Ecto neural progenitor cell (in vitro differentiated cells): ENCODE measurements at regions not wholly inside any gene's neighbourhood (a gene's known extent, or its start where the extent isn't known, plus 50 kb on each side); places are given as distances from the start of the nearest gene placed in this dataset.

Experiments
- DNase-seq: peaks from one replicate; pipeline ENCODE4 v3.0.0-alpha.2; 2018; ENCODE audit warnings: low spot score

DNA sequence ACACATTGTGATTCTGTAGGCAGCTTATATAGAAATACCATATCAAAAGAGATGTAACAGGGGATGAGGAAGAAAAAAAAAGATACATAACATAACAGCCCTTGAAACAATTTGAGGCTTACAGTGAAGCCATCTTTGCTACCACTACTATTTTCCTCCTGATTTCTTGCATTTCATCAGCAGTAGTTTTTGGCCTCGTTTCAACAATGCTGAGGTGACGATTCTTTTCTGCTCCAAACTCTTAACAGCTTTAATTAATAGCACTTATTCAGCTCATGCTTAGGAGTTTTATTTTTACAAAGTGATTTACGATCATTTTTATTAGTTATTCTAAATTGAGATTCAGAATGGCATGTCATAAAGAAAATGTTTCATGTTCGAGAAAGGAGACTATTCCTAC, 163.2 kb downstream of the DCK start:
- no peak for DNase-seq

DNA sequence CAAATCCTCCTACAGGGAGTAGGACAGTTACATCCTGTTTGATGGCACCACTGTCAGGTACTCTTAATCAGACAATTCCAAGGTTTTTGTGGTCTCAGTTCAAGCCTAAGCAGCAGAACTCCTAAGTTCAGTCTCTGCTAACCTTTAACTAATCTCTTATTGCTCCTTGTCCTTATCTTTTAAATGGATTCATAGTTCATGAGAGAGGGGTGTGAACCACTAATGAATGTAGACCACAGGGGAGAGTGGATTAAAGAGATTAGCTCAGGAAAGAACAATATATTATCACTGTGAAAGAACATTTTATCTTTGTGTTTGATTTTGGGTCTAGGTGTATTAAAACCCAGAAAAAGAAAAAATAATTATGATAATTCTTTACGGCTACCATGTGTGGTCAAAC, 168.9 kb downstream of the DCK start:
- no peak for DNase-seq

DNA sequence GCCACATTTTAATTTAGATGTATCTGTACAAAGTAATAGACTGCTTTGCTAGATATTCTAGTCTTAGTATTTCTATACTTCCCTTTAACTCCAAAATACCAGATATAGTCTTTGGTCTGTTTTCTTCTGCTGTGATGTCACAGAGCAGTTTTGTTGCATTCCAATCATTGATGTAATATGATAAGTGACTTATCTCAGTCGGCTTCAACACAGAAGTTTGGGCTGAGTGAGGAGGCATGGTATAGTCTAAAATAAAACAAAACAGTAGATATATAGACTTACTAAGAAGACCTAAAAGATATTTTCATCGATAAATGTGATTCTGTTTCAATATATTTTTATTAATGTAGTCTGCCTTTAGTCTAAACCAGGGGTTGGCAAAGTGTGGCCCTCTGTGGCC, 169.9 kb downstream of the DCK start:
- no peak for DNase-seq

- DNase-seq = no peak
Measured at GRCh38 chr4:71167083-71167482, 171.7 kb upstream of the SLC4A4 start.

DNA sequence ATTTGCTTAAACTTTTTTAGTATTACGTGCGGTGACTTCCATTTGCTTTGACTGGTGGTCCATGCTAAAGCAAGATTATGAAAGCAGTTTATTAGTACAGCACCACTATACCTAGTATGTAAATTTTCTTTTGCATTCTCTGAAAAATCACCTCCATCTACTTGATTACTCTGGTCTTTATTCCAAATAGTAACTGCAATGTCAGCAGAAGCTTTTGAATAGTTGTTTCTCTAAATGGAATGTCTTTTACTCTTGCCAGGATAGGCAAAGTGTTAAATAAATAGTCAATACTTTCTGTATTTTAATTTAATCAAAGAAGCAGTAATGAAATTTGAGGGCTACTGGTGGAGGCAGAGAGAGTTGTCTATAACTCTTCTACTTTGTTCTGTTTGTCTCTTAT, 167.2 kb upstream of the SLC4A4 start:
- no peak for DNase-seq

- DNase-seq = no peak
Measured at GRCh38 chr4:71181332-71181731, 157.5 kb upstream of the SLC4A4 start.

DNA sequence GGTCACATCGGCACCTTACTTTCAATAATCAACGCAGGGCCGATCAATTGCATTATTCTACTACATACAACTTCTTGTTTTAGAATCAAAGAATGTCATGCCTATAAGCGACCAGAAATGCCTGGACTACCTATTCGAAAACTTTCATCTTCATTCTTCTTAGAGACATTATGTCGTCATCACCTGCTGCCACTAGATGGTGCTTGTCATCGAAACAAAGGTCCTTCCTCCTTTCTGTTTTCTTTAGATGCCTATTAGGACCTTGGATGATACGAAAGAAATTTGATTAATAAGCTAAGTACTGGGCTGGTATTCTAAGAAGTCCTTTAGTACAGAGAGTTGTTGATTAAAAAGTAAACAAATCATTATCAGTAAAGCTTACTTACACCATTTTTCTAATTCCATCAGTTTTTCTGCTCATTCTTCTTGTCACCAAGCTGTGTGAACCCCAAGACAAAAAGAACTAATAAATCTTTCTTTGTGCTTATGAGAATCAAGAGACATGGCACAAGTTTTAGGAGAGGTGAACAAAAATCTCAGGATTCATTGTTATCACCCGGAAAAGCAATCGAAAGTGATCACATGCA, 154.5 kb upstream of the SLC4A4 start:
- DNase-seq = no peak

GRCh38 chr4:71185037-71185436, 153.8 kb upstream of the SLC4A4 start:
- DNase-seq = no peak

DNA sequence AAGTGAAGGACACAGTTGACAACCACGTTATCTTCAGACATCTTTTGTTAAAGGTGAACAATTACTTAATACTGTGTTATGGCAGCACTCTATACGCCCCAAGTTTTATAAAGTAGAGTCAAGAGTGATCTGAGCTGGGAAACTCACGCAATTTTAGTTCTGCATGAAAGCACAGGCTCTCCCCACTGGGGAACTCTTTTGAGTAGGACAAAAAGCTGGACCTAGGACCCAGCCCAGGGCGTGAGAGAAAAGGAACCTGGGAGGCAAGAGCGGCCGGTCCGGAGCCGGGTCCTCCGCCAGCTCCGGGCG, 152.6 kb upstream of the SLC4A4 start:
- DNase-seq = no peak

GRCh38 chr4:71186566-71187403, 152.0 kb upstream of the SLC4A4 start:
- peak; percentile 70 for DNase-seq

- DNase-seq = peak; percentile 67
Measured at GRCh38 chr4:71187404-71188155, 151.2 kb upstream of the SLC4A4 start.

GRCh38 chr4:71188156-71188640, 150.6 kb upstream of the SLC4A4 start:
- DNase-seq = no peak

DNA sequence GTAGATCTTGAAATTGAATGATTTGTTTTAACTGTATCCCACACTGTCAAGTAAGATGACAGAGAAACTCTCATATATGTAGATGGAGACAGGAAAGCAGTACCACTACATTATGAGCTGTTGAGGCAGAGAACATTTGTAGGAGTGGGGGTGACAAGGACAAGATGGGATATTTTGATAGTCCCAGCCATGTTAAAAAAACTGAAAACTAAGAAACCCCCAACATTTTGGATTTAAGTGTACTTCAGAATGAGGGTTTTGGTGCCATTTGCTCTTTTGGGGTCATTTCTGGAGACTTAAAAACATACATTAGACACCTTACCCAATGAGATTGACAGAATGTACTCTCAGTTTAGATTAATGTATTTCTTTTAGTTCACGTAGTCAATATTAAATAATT, 149.9 kb upstream of the SLC4A4 start:
- DNase-seq = no peak

- no peak for DNase-seq
Measured at GRCh38 chr4:71189471-71189870, 149.3 kb upstream of the SLC4A4 start.

- no peak for DNase-seq
Measured at GRCh38 chr4:71194454-71194853, 144.4 kb upstream of the SLC4A4 start.

GRCh38 chr4:71195924-71196323, 142.9 kb upstream of the SLC4A4 start:
- no peak for DNase-seq

DNA sequence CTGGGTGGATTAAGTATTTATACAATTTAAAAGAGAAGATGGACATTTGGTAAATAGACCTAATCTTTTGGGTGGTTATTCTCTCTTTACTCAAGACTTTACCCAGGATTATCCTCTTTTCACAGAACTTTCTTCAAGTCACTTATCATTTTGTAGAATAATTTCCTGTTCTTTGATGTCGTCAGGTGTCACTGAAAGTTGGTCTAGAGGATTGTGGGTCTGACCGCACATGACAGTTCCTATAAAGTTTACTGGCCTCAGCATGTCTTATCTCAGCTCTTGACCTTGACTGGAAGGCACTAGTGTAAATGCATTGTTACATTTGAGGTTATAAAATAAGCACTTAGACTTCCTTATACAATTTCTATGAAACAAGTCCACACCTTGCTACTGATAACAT, 139.9 kb upstream of the SLC4A4 start:
- no peak for DNase-seq

GRCh38 chr4:71201057-71201456, 137.8 kb upstream of the SLC4A4 start:
- no peak for DNase-seq

- no peak for DNase-seq
Measured at GRCh38 chr4:71201817-71202576, 136.8 kb upstream of the SLC4A4 start.

DNA sequence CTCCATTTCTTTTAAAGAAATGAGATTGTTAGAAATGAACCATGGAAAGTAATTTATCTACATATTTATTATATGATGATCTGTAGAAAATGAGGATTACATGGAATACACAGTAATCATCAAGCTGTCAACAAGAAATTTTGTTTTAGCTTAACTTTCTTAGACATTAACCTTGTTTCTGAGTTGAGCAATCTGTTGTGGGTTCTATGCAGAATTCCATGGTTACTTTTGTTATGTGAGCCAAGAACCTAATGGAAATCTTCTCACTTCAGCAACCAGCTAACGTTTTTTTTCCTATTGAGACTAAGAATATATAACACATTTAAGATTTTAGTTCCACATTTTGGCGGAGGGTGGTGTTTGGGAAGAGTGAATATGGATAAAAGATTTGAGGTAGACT, 136.1 kb upstream of the SLC4A4 start:
- DNase-seq = no peak

GRCh38 chr4:71204056-71204455, 134.8 kb upstream of the SLC4A4 start:
- DNase-seq = no peak

DNA sequence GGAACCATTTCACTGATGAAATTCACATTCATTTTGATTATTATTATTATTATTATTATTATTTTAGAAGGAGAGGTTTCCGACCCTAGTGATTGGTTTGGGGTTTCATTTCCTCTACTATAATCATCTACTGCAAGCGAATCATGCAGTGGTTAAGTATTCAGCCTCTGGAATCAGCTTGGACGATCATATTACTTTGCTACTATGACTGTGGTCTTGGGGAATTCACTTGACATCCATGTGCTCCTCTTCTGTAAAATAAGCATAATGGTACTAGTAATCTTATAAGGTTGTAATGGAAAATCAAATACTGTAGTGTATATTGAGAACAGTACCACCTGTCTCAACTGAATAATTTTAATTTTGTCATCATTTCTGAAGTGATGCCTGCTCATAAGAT, 132.1 kb upstream of the SLC4A4 start:
- no peak for DNase-seq
